GM18868 (cell line): ENCODE measurements at regions not wholly inside any gene's neighbourhood (a gene's known extent, or its start where the extent isn't known, plus 50 kb on each side); places are given as distances from the start of the nearest gene placed in this dataset.

ENCODE experiments used
- ATAC-seq: cut with Tn5 transposase; IDR thresholded peaks from one replicate; pipeline ENCODE4 v1.9.1; 2021; ENCODE audit warnings: mild to moderate bottlenecking, moderate library complexity; ENCODE audit not compliant: unreplicated experiment

DNA sequence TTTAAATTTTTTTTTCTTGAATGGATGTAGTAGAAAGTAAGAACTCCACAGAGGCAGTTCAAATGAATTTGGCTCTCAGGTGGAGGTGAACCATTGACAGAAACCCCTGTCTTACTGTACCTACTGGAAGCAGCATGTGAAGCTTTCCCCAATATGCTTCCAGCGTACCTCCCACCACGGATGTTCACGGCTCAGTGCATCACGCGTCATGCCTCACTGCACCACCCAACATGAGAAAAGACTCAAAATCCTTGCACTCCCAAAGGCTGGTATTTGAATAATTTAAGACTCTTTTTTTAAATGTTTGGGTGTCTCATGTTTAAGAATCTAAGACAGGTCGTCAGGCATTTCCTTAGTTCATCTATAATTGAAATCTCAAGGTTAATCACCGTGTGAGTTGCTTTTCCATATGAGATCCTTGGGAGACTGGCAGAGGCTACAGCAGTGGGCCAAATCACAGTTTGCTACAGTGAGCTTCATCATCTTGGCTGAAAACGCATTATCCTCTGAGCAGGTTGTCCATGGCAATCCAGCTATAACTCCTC is 846.4 kb downstream of the DCDC2C start:
- ATAC-seq: no peak

DNA sequence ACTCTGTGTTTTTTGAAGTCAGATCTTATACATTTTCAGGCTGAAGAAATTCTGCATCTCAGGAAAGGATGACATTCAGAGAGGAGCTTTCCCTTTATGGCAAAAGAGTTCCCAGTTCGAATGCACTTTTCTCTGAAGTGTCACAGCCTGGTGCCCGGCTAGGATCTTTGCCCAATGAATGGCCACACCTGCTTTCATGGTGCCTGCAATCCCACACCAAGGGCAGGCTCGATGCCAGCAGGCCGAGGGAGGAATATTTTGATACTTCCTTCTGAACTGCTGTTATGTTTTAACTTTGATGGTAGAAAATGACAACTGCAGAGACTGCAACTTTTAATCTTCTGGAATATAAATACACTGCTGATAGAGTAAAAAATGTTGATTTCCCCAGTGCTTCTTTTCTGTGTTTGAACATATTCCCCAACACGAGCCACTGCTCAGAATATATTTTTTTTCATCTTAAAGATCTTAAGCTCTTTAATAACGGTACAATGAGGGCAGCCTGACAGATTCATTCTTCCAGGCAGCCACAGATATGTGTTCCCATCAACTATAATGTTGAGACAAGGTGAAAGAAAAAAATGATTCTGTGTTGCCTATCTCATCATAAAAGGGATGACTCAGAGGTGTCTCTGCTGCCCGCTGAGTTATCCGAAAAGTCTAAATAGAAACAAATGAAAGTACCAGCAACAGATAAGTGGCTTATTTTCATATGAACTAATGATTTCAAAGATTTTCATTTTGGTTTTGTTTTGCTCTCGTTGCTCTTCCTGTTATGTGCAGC is 848.5 kb downstream of the DCDC2C start:
- ATAC-seq: no peak

DNA sequence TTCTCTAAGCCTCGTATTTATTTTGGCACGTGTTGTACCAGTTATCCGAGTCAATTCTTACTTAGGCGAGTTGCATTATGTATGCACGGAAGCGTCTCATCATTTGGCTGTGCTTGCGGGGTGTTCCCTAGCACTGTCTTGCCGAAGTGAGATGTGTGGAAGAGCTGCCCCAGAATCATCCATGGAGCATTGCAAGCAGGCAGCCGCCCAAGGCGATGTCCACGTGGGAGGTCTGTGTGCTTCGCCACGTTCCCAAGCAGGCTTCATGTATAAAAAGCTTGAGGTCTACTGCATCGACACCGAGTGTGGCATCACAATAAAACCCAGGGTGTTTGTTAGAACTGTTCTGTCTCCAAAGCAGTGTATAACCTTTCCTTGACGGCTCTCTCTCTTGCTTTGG is 849.9 kb downstream of the DCDC2C start:
- no peak for ATAC-seq

DNA sequence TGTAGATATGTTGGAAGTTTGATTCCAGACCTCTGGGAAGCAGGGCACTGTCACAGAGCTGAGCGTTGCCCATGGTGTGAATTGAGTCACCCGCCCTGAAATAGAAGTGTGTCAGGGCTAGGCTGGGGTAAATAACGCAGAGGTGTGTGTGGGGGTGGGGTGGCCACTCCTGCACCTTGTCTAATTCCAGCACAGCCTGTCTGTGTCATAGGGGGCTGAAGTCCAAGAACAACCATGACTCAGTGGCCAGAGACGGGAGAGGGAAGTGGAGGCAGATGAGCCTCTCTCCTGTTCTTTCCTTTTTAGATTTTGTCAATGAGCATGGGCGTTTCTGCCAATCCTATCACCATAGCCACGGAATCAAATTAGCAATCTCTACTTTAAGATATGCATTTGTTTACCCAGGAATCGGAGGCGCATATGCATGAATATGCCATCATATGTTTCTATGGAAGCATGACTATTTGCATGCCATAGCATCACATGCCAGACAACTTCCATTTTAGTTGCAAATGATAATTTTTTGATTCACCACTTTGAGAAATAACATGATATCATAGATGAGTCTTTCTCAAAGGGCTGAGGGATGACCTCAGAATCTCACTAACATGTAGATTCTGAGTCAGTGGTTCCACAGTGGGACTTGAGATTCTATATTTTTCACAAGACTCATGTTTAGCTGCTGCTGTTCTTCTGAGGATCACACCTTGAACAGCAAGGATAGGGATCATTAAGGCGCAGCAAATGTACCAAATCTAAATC is 852.9 kb downstream of the DCDC2C start:
- no peak for ATAC-seq

DNA sequence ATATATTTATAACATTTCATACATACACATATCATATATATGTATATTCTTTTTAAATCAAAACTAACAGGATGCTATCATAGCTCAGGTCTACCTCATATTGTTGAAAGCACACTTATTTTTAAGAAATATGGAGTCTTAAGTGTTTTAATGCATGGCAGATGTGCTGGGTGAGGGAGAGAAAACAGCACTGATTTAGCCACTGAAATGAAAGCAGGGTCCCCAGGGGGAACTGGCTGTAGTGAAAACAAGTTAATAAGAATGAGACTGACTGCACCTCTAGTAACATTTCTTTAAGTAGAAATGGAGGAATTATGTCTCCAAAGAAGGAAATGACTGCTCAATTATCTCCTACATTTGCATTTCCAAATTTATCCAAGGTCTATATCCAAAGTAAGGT is 857.8 kb downstream of the DCDC2C start:
- ATAC-seq: no peak

DNA sequence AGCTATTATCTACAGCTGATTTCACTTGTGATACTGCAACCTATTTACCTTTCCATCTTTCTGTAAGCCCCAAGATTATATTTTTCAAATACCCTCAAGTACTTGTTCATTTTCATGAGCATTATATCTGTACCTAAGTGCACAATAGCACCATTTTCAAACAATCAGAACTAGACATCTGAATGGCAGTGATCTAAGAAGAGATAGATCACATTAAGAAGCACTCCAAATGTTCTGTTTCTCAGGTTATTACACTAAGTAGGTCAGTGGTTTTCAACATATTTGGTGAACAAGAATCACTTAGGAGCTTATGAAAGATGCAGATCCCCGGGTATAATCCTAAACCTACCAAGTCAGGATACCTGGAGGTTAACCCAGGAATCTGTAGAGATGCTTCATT is 872.7 kb downstream of the DCDC2C start:
- ATAC-seq: no peak

DNA sequence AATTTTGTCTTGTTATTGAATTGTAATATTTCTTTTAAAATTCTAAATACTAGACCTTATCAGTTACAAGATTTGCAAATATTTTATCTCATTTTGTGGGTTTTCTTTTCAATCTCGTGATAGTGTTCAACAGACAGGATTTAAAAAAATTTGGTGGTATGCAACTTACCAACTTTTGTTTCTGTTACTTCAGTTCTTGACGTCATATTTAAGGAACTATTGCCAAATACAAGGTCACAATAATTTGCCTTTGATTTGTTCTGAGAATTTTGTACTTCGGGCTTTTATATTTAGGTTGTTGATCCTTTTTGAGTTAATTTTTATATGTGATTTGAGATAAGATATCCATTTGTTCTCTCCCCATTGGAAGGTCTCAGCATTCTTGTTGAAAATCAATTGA is 876.6 kb downstream of the DCDC2C start:
- ATAC-seq: no peak

DNA sequence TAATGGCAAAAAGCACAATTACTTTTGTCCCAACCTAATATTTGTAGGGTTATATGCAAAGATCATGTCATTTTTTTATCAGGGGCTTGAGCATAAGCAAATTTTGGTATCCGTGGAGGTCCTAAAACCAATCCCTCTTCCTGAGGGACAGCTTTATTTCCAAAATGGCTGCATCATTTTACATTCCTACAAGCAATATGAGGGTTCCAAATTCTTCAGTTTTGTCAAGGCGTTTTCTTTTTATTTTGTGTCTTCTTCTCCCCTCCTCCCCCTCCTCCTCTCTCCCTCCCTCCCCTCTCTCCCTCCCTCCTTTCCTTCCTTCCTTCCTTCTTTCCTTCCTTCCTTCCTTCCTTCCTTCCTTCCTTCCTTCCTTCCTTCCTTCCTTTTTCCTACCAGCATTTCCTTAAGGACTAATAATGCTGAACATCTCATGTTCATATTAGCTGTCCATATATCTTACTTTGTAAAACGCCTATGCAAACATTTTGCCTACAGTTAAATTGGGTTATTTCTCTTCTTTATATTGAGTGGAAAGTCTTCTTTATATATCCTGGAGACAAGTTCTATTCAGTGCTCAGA is 881.8 kb downstream of the DCDC2C start:
- ATAC-seq: no peak

DNA sequence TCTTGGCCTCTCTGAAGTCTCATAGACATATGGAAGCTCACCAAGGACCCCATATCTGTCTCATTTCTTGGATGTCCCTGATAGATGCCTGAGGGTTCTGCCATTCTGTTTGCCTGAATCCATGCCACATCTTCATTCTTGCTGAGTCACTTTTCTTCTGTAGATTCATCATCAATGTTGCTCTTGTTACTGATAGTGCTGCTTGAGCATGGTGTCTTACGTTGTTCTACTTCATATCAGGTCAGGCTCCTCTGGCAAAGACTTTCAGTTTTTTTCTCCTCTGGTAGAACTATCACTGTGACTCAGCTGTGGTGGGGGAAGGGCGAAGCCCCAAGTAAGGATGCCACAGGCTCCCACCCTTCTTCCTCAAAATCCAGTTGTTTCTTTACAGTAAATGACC is 885.2 kb downstream of the DCDC2C start:
- no peak for ATAC-seq

DNA sequence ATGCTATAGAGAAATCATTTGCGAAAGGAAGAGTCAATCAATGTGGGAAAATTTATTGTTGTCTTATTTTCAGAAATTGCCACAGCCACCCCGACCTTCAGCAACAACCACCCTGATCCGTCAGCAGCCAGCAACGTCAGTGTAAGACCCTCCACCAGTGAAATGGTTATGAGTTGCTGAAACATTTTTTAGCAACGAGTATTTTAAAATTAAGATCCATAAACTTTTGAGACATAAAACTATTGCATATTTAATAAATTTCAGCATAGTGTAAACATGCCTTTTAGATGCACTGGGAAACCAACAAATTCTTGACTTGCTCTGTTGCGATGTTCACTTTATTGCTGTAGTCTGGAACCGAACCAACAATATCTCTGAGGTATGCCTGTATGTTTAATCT is 887.9 kb downstream of the DCDC2C start:
- ATAC-seq: no peak

DNA sequence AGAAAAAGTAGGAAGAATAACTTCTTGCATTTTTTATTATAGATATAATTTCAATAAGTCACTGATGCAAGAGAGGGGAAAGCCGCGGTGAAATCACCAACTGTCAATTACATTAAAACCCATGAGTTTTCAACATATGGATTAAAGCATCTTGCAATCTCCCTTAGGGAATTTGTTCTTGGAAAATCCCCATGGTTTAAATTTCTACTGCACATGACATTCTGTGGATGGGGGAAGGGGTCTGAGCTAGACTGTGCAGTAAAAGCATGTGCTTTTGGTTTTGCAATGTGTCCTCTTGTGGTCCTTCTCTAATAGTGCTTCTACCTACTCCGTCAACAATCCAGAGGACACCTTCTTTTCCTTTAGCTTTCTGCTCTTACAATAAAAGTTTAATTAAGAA is 894.0 kb downstream of the DCDC2C start:
- no peak for ATAC-seq

DNA sequence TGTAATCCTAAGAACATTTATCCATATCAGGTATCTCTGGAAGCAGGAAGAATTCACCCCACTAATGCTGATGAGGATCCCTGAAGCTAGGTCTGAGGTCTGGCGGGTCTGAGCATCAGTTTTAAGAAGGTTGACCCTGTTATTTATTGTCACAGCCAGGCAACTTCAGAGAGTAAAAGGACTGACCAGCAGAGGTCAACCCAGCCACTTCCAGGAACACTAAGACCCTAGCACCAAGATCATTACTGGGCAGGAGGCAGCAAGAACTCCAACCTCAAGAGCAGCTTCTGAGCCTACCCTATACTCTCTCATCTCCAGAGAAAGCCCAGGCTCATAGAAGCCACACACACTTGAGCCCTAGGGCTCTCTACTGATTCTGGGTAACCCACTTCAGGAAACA is 901.4 kb downstream of the DCDC2C start:
- no peak for ATAC-seq

DNA sequence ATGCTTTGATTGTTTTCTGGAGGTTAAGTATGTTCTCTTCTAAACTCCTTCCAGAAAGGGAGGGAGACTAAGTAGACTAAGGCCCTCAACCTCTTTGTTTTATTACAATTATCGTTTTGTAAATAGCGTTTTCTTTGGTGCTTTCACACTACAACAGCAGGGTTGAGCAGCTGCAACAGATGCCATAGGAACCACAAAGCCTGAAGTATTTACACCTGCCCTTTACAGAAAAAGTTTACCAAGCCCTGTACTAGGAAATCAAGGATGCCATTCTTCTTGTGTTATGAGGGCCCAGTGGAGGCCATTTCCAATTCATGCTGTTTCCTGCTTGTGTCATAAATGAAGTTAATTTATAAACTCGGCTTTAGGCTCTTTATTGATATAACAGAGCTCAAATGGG is 914.8 kb downstream of the DCDC2C start:
- no peak for ATAC-seq

DNA sequence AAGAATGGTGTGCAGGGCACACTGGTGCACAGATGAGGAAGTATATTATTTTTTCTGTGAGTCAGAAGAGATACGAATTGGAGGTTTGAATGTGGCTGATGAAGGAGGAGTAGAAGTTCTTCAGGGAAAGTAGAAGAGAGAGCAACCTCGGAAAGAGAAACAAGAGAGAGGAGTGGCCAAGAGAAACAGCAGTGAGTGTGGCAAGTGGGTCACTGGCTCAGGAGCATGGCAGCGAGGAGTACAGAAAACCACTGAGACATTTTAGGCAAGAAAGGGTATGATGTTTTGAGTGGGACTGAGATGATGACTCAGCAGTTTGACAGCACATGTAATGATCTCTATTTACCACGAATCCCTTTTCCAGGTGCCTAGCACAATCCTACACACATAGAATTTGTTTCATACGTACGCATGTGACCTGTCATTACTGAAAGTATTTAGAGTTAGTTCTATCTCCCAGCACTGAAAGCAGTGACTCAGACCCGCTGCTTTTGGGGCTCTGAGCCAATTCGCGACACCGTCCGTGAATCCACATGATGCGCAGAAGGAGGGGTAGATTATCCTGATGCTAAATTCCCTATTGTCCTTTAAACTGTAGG is 915.4 kb downstream of the DCDC2C start:
- no peak for ATAC-seq

DNA sequence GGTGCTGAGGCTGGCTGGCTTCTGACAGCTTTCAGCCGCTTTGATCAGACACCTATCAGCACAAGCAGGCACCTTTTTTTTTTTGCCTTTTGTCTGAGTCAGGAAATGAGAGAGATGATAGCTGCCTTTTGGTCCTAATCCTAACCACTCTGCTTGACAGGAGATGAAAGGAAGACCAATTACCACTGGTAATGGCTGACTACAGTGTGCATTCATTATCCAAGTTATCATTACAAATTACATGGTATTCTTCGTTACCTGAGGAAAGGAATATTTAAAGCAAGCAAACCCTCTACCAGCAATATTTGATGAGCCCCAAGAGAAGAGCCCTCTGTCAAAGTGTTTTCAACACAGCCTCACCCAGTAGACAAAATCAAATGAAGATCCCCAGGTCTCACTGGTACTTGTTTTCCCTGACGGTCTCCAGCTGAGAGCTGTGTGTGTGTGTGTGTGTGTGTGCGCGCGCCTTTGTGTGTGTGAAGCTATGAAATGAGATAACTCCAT is 925.7 kb downstream of the DCDC2C start:
- no peak for ATAC-seq

DNA sequence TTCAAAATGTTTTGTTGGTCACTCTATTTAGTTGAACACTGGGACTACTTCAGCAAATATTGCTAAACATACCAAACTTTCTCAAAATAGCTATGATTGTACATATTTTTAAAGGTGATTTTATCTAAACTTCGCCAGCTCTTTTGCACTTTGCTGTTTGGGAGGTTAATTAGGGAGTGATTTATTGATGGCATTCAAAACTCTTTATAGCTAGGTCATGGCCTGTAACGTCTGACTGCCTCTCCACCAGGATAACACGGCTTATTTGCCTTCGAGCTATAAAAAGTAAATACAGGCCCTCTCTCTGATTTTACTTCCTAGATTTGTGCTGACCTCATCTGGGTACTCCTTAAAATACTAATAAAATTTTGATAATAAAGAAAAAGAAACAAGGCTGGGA is 931.9 kb downstream of the DCDC2C start:
- ATAC-seq: no peak

DNA sequence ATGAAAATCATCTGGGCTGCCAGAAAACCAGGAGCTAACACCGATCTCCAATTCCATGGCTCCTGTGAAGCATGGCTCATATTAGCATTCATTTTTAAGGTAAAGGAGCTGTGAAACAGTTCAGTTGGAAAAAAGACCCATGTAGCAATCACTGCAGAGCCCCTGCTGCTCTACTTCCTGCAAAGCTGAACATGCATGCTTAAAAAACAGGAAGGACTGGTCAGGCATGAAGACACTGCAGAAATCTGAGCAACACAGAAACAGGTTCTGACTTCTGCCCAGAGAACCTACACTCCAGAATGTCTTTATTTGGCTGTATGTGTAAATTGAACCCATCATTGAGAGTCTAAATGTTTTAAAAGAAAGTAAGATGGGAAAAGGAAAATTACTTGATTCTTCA is 950.6 kb downstream of the DCDC2C start:
- no peak for ATAC-seq

DNA sequence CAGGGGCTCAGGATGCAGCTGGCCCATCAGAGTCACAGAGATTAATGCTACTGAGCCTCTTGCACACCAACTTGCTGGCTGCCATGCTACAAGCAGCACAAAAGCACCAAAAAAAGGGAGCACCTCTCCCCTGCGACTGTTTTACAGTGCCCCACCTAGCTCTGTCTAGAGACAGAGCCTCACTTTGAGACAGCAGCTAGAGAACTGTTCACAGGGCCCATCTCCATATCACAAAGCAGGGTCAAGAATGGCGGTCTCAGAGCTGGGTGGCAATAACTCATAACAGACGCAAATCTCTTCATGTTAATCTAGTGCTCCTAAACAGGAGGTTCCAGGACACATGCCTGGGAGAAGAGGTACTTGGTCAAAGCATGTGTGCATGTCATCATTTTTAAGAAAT is 953.0 kb downstream of the DCDC2C start:
- no peak for ATAC-seq

DNA sequence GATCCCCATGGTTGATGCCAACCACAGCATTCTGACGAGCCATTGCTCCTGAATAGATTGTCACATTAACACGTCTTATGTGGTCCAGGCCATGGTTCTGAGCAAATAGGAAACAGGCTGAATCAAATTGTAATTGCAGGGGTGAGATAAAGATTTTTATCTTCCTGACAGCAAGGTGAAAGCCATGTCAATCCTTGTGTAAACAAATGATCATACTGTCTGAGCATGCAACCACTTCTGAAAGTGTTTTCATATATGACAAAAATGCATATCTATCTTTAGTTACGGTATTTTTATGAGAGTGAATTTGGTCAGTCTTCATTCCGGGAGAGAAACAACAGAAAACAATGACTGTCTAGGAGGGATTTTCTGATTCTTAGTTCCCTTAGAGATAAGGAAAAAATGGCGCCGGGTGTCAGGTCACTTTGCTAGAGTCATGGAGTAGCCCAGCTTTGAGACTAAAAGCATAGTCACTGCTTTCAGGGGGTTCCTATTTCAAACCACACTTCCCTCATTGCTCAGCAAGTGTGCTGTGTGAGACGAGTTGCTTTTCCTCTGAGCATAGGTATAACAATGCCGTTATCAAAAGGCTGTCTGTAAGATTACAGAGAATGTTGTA is 958.9 kb downstream of the DCDC2C start:
- ATAC-seq: no peak

DNA sequence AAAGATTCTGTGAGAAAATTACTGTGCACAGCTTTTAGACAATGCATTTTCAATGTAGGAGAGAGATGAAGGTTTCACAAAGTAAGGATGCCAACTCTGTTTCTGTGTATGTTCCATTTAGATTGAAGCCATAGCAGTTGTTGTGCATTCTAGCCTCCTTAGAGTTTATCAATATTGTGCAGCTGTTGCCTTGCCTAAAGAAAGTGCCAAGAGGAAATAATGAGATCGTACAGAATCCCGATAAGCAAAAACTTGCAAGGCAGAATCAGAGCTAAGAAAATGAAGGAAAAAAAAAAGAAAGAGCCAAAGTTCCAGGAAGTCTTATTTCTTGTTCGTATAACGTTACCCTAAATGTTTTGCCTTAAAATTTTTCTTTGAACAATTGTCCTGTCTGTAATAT is 965.0 kb downstream of the DCDC2C start:
- ATAC-seq: no peak

DNA sequence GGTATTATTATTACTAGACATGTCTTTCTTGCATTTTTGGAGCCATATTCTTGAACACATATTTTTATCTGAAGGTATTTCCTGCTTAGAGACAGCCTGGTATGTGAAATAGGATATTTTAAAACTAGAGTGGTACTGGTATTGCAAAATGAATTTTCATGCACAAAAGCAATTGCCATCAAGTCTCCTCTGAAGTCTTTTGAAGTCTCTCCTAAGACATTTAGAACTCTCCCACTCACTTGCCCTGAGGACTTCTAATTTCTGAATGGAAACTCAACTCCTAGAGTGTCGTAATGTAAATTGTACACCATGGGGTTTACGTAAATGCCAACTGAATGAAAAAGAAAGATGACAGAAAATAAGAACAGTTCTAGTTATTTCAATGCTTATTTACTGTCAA is 967.0 kb downstream of the DCDC2C start:
- no peak for ATAC-seq
